HCT116 (cell line): ENCODE measurements at regions not wholly inside any gene's neighbourhood (a gene's known extent, or its start where the extent isn't known, plus 50 kb on each side); places are given as distances from the start of the nearest gene placed in this dataset.

Source experiments
- ATAC-seq: fragments of 200-7000 bp; cut with Tn5 transposase; 2 replicates; pipeline ENCODE4 v1.9.1; 2020; ENCODE audit warnings: mild to moderate bottlenecking, moderate library complexity
- BruUV-seq: library from RNA; stranded (reverse); fragments of 400-500 nt; replicated peaks from 2 replicates; lab custom pipeline; 2021; lab: Mats Ljungman, UMichigan
- CTCF ChIA-PET: fragments of 300-600 bp; sonication (Branson Sonifier 250); formaldehyde crosslinking; loops from one replicate; lab custom pipeline; 2021; ENCODE audit warnings: antibody characterized with exemption; lab: Charles Lee
- POLR2A ChIA-PET: fragments of 300-600, 350-600 bp; sonication (Branson Sonifier 250); formaldehyde crosslinking; loops from one replicate; lab custom pipeline; 2021; ENCODE audit warnings: antibody characterized with exemption; lab: Charles Lee
- RAD21 ChIA-PET, 2 experiments: fragments of 300-600 bp; sonication (Branson Sonifier 250); formaldehyde crosslinking; loops; one replicate each; lab custom pipeline; 2023; ENCODE audit warnings: low total read pairs in 2 of 2; ENCODE audit not compliant: uncharacterized antibody in 2 of 2, unreplicated experiment in 2 of 2, low non-redundant PET in 1 of 2; lab: Charles Lee
- DNase-seq: peaks from one replicate; pipeline ENCODE4 v3.0.0-alpha.2; 2010; ENCODE audit warnings: low read depth, low spot score
- H2AFZ ChIP-seq: fragments of 200-600 bp; shearing (Covaris generic), sonication (generic); 2 replicates; pipeline ENCODE4 v1.6.1; 2017; ENCODE audit warnings: low read depth, mixed run types, mixed read lengths, antibody characterized with exemption, low read length; ENCODE audit not compliant: poor library complexity, severe bottlenecking
- H3K27ac ChIP-seq: 2 replicates; pipeline ENCODE4 v1.5.1; 2012; ENCODE audit warnings: low read depth, low read length
- H3K27me3 ChIP-seq: fragments of 200-600 bp; sonication (generic); 2 replicates; pipeline ENCODE4 v1.6.1; 2016; ENCODE audit warnings: mixed run types, low read length, mixed read lengths; ENCODE audit not compliant: insufficient read depth
- H3K36me3 ChIP-seq, 2 experiments: fragments of 200-500 bp in 1 of 2; fragments of 200-600 bp in 1 of 2; sonication (Bioruptor generic) in 1 of 2; sonication (generic) in 1 of 2; 2 replicates each; pipeline versions ENCODE4 v1.5.1 to v1.6.1; 2014 to 2016; ENCODE audit warnings: low read length in 2 of 2, inconsistent platforms in 1 of 2, mixed read lengths in 1 of 2, mixed run types in 1 of 2; ENCODE audit not compliant: insufficient read depth in 2 of 2, control insufficient read depth in 1 of 2
- H3K4me1 ChIP-seq, 2 experiments: fragments of 200-600 bp in 1 of 2; sonication (generic) in 1 of 2; 2 replicates each; pipeline versions ENCODE4 v1.5.1 to v1.6.1; 2012 to 2017; ENCODE audit warnings: low read length in 2 of 2, inconsistent platforms in 1 of 2, mild to moderate bottlenecking in 1 of 2, mixed read lengths in 1 of 2, mixed run types in 1 of 2, moderate library complexity in 1 of 2; ENCODE audit not compliant: insufficient read depth in 2 of 2, control insufficient read depth in 1 of 2
- H3K4me2 ChIP-seq: fragments of 200-600 bp; sonication (generic); 2 replicates; pipeline ENCODE4 v1.6.1; 2017; ENCODE audit warnings: mixed run types, low read length, mixed read lengths
- H3K4me3 ChIP-seq, 2 experiments: fragments of 200-600 bp in 1 of 2; sonication (generic) in 1 of 2; replicated peaks in 1 of 2; 2 replicates each; pipeline ENCODE4 v1.5.1; 2011 to 2016; ENCODE audit warnings: low read length in 2 of 2, control low read depth in 1 of 2, low read depth in 1 of 2, mild to moderate bottlenecking in 1 of 2, mixed read lengths in 1 of 2, mixed run types in 1 of 2
- H3K79me2 ChIP-seq: fragments of 200-600 bp; sonication (generic); 2 replicates; pipeline ENCODE4 v1.6.1; 2017; ENCODE audit warnings: mild to moderate bottlenecking, mixed run types, low read length, moderate library complexity, mixed read lengths; ENCODE audit not compliant: insufficient read depth
- H3K9ac ChIP-seq: fragments of 200-600 bp; sonication (generic); 2 replicates; pipeline ENCODE4 v1.6.1; 2016; ENCODE audit warnings: low read length, mixed read lengths
- H3K9me2 ChIP-seq: fragments of 200-600 bp; sonication (generic), shearing (Covaris generic); 2 replicates; pipeline ENCODE4 v1.6.1; 2017; ENCODE audit warnings: mixed run types, mild to moderate bottlenecking, moderate library complexity; ENCODE audit not compliant: insufficient read depth
- H3K9me3 ChIP-seq, 2 experiments: fragments of 200-500 bp in 1 of 2; fragments of 200-600 bp in 1 of 2; sonication (Bioruptor generic) in 1 of 2; sonication (generic) in 1 of 2; 2 replicates each; pipeline ENCODE4 v1.6.1; 2014 to 2017; ENCODE audit warnings: low read length in 2 of 2, mixed read lengths in 2 of 2, inconsistent platforms in 1 of 2, low read depth in 1 of 2, mild to moderate bottlenecking in 1 of 2, mixed run types in 1 of 2, moderate library complexity in 1 of 2; ENCODE audit not compliant: control insufficient read depth in 1 of 2, insufficient read depth in 1 of 2
- H4K20me1 ChIP-seq: fragments of 200-600 bp; sonication (generic), shearing (Covaris generic); 2 replicates; pipeline ENCODE4 v1.6.1; 2017; ENCODE audit warnings: mixed run types, mild to moderate bottlenecking, moderate library complexity; ENCODE audit not compliant: insufficient read depth
- ATF3 ChIP-seq: IDR thresholded peaks from 2 replicates; pipeline ENCODE4 v1.6.1; 2012
- CBX3 ChIP-seq: IDR thresholded peaks from 2 replicates; pipeline ENCODE4 v1.6.1; 2012; ENCODE audit warnings: low read depth
- CEBPB ChIP-seq: IDR thresholded peaks from 2 replicates; pipeline ENCODE4 v1.6.1; 2012; ENCODE audit warnings: low read depth
- CTCF ChIP-seq, 3 experiments: fragments of 200-600 bp in 1 of 3; sonication (generic) in 1 of 3; IDR thresholded peaks in 2 of 3; conservative IDR thresholded peaks in 1 of 3; 2 replicates each; pipeline ENCODE4 v1.5.1; 2012 to 2017; ENCODE audit warnings: low read depth in 2 of 3, low read length in 2 of 3, antibody characterized with exemption in 1 of 3, borderline replicate concordance in 1 of 3, control low read depth in 1 of 3, mild to moderate bottlenecking in 1 of 3, mixed read lengths in 1 of 3, mixed run types in 1 of 3, moderate library complexity in 1 of 3; ENCODE audit not compliant: insufficient read depth in 1 of 3
- EGR1 ChIP-seq: IDR thresholded peaks from 2 replicates; pipeline ENCODE4 v1.6.1; 2012; ENCODE audit warnings: low read depth
- ELF1 ChIP-seq: IDR thresholded peaks from 2 replicates; pipeline ENCODE4 v1.6.1; 2012; ENCODE audit warnings: low read depth, borderline replicate concordance
- JUND ChIP-seq: IDR thresholded peaks from 2 replicates; pipeline ENCODE4 v1.6.1; 2012
- MAX ChIP-seq: IDR thresholded peaks from 2 replicates; pipeline ENCODE4 v1.6.1; 2012
- POLR2AphosphoS5 ChIP-seq: IDR thresholded peaks from 2 replicates; pipeline ENCODE4 v1.6.1; 2011; ENCODE audit warnings: mild to moderate bottlenecking, low read depth, low read length, moderate library complexity
- RAD21 ChIP-seq: IDR thresholded peaks from 2 replicates; pipeline ENCODE4 v1.6.1; 2012; ENCODE audit warnings: low read depth, mild to moderate bottlenecking
- REST ChIP-seq: IDR thresholded peaks from 2 replicates; pipeline ENCODE4 v1.6.1; 2012; ENCODE audit warnings: low read depth
- SIN3A ChIP-seq: IDR thresholded peaks from 2 replicates; pipeline ENCODE4 v1.6.1; 2012; ENCODE audit warnings: low read depth
- SP1 ChIP-seq: IDR thresholded peaks from 2 replicates; pipeline ENCODE4 v1.6.1; 2012; ENCODE audit warnings: low read depth
- SRF ChIP-seq: IDR thresholded peaks from 2 replicates; pipeline ENCODE4 v1.6.1; 2012; ENCODE audit warnings: low read depth
- intact Hi-C: fragments of 100-400 bp; cut with micrococcal nuclease; formaldehyde crosslinking; loops from 2 replicates; pipeline ENCODE4 v1.10.0; 2022

GRCh38 chr1:82927753-82928152, 1071.2 kb downstream of the TTLL7 start:
- RAD21 ChIA-PET, result no interaction called here
- TF ChIP-seq ATF3, result no peak
- TF ChIP-seq CTCF (IDR thresholded peaks at IDR 0.05 in 2 of 3, conservative IDR thresholded peaks at IDR 0.05 in 1 of 3; ENCODE audit: borderline replicate concordance in 1 of 3, insufficient read depth in 1 of 3, low read depth in 2 of 3, low read length in 2 of 3), result no peak
- TF ChIP-seq CBX3, result no peak
- TF ChIP-seq SIN3A, result no peak
- no peak for TF ChIP-seq SP1
- no peak for TF ChIP-seq RAD21
- TF ChIP-seq REST, result no peak
- no peak for TF ChIP-seq EGR1
- no peak for TF ChIP-seq POLR2AphosphoS5
- TF ChIP-seq SRF, result no peak
- TF ChIP-seq JUND, result no peak
- TF ChIP-seq MAX, result no peak
- TF ChIP-seq CEBPB, result no peak
- TF ChIP-seq ELF1, result no peak
- Histone ChIP-seq H3K36me3 (no peaks in the 10 kb centered on the region), H3K4me3 (no peak overlapping the region), H3K9ac (no peak overlapping the region), H3K9me2 (no peaks in the 10 kb centered on the region), H3K27ac (no peak overlapping the region), H2AFZ (no peak overlapping the region), H3K9me3 (no peaks in the 10 kb centered on the region; a peak in 2 of 4 replicates), H3K4me2 (no peak overlapping the region), H3K4me1 (no peaks in the 10 kb centered on the region), H3K79me2 (no peaks in the 10 kb centered on the region), H4K20me1 (no peaks in the 10 kb centered on the region), H3K27me3 (no peaks in the 10 kb centered on the region)
- no peak for DNase-seq
- no peak for ATAC-seq
- POLR2A ChIA-PET, result no interaction called here
- intact Hi-C loops, result no loop called here
- BruUV-seq, result no TSS peak
- CTCF ChIA-PET, result no interaction called here
